GM12878 (cell line): ENCODE measurements at regions not wholly inside any gene's neighbourhood (a gene's known extent, or its start where the extent isn't known, plus 50 kb on each side); places are given as distances from the start of the nearest gene placed in this dataset.

Experiments
- ATAC-seq: fragments of 200-7000 bp; cut with Tn5 transposase; 3 replicates; pipeline ENCODE4 v1.9.1; 2020; ENCODE audit warnings: mild to moderate bottlenecking, moderate library complexity
- BruUV-seq: library from RNA; stranded (reverse); fragments of 400-500 nt; replicated peaks from 2 replicates; lab custom pipeline; 2021; lab: Mats Ljungman, UMichigan
- CTCF ChIA-PET: fragments of 300-600 bp; sonication (Branson Sonifier 250); formaldehyde crosslinking; extraction: SDS; loops from one replicate; lab custom pipeline; 2021; ENCODE audit warnings: inconsistent platforms; lab: Yijun Ruan, JAX
- POLR2A ChIA-PET: fragments of 350-600 bp; formaldehyde crosslinking; extraction: SDS; loops from one replicate; lab custom pipeline; 2021; ENCODE audit warnings: inconsistent platforms; lab: Charles Lee
- RAD21 ChIA-PET: fragments of 300-600 bp; sonication (Branson Sonifier 250); formaldehyde crosslinking; loops from one replicate; lab custom pipeline; 2023; ENCODE audit warnings: antibody characterized with exemption; ENCODE audit not compliant: unreplicated experiment; lab: Charles Lee
- SMC1A ChIA-PET: fragments of 300-600 bp; sonication (Branson Sonifier 250); formaldehyde crosslinking; loops from one replicate; lab custom pipeline; 2023; ENCODE audit not compliant: unreplicated experiment, uncharacterized antibody; lab: Charles Lee
- DNase-seq: peaks from one replicate; pipeline ENCODE4 v3.0.0-alpha.2; 2011; ENCODE audit warnings: low read depth, low spot score
- FAIRE-seq: peaks from 3 replicates; lab custom pipeline; 2011; peaks lifted over from hg19 to GRCh38; lab: Jason Lieb, UNC
- H2AFZ ChIP-seq: 2 replicates; pipeline ENCODE4 v1.6.0; 2011; ENCODE audit warnings: low read depth, low read length, control low read depth; ENCODE audit not compliant: control insufficient read depth
- H3K27ac ChIP-seq: 2 replicates; pipeline ENCODE4 v1.5.1; 2011; ENCODE audit warnings: control low read depth; ENCODE audit not compliant: control insufficient read depth, insufficient read depth
- H3K27me3 ChIP-seq, 2 experiments: replicated peaks in 1 of 2; 2 replicates each; pipeline versions ENCODE4 v1.6.0 to v1.6.1; 2011; ENCODE audit warnings: low read length in 1 of 2; ENCODE audit not compliant: control insufficient read depth in 2 of 2, insufficient read depth in 2 of 2
- H3K36me3 ChIP-seq, 2 experiments: 2 replicates each; pipeline ENCODE4 v1.5.1; 2011; ENCODE audit warnings: low read length in 1 of 2; ENCODE audit not compliant: control insufficient read depth in 2 of 2, insufficient read depth in 2 of 2
- H3K4me1 ChIP-seq: 2 replicates; pipeline ENCODE4 v1.6.1; 2011; ENCODE audit warnings: mild to moderate bottlenecking, low read length, moderate library complexity, mixed read lengths; ENCODE audit not compliant: control insufficient read depth, insufficient read depth
- H3K4me2 ChIP-seq: 2 replicates; pipeline ENCODE4 v1.6.0; 2011; ENCODE audit warnings: control low read depth; ENCODE audit not compliant: control insufficient read depth, insufficient read depth
- H3K4me3 ChIP-seq: fragments of 200-600 bp; sonication (generic); 2 replicates; pipeline ENCODE4 v1.5.1; 2016
- H3K79me2 ChIP-seq: 2 replicates; pipeline ENCODE4 v1.6.0; 2011; ENCODE audit warnings: low read length; ENCODE audit not compliant: control insufficient read depth, insufficient read depth
- H3K9ac ChIP-seq: 2 replicates; pipeline ENCODE4 v1.8.0; 2011; ENCODE audit warnings: low read length, control low read depth, mixed read lengths; ENCODE audit not compliant: control insufficient read depth, insufficient read depth
- H3K9me3 ChIP-seq: replicated peaks from 3 replicates; pipeline ENCODE4 v1.5.1; 2011; ENCODE audit warnings: mild to moderate bottlenecking, low read length; ENCODE audit not compliant: control insufficient read depth, insufficient read depth
- H4K20me1 ChIP-seq: 2 replicates; pipeline ENCODE4 v1.6.0; 2011; ENCODE audit not compliant: control insufficient read depth, insufficient read depth
- BHLHE40 ChIP-seq, 2 experiments: fragments of 450-650 bp in 1 of 2; IDR thresholded peaks; 2 replicates each; pipeline ENCODE4 v1.6.1; 2011 to 2017; ENCODE audit warnings: low read depth in 2 of 2, borderline replicate concordance in 1 of 2, improper control_type of control experiment in 1 of 2, low read length in 1 of 2, mild to moderate bottlenecking in 1 of 2
- CBFB ChIP-seq: IDR thresholded peaks from 2 replicates; pipeline ENCODE4 v1.6.1; 2016; ENCODE audit warnings: antibody characterized with exemption, low read depth
- CREB1 ChIP-seq: IDR thresholded peaks from 2 replicates; pipeline ENCODE4 v1.6.1; 2012; ENCODE audit warnings: low read depth, mild to moderate bottlenecking, inconsistent platforms
- CUX1 ChIP-seq: IDR thresholded peaks from 2 replicates; pipeline ENCODE4 v1.6.1; 2012; ENCODE audit warnings: improper control_type of control experiment, low read depth, low read length; ENCODE audit not compliant: insufficient replicate concordance
- EGR1 ChIP-seq, 2 experiments: IDR thresholded peaks; 1 replicate in 1 of 2; 2 replicates in 1 of 2; pipeline ENCODE4 v1.6.1; 2011 to 2012; ENCODE audit warnings: low read depth in 2 of 2, low read length in 2 of 2, borderline replicate concordance in 1 of 2, mild to moderate bottlenecking in 1 of 2, moderate library complexity in 1 of 2
- ETV6 ChIP-seq, 2 experiments: fragments of 450-650 bp in 1 of 2; IDR thresholded peaks in 1 of 2; conservative IDR thresholded peaks in 1 of 2; 2 replicates each; pipeline ENCODE4 v1.6.1; 2014; ENCODE audit warnings: antibody characterized with exemption in 1 of 2, borderline replicate concordance in 1 of 2, low read depth in 1 of 2, mild to moderate bottlenecking in 1 of 2, moderate library complexity in 1 of 2
- FOXM1 ChIP-seq: IDR thresholded peaks from 2 replicates; pipeline ENCODE4 v1.6.1; 2012; ENCODE audit warnings: low read depth, mild to moderate bottlenecking, inconsistent platforms, low read length, moderate library complexity
- KAT2A ChIP-seq: conservative IDR thresholded peaks from 2 replicates; pipeline ENCODE4 v1.6.1; 2011; ENCODE audit warnings: low read depth, low read length; ENCODE audit not compliant: control insufficient read depth
- LARP7 ChIP-seq: fragments of 450-650 bp; IDR thresholded peaks from 2 replicates; pipeline ENCODE4 v1.6.1; 2017; ENCODE audit warnings: mild to moderate bottlenecking
- MEF2B ChIP-seq: fragments of 450-650 bp; IDR thresholded peaks from 2 replicates; pipeline ENCODE4 v1.6.1; 2018; ENCODE audit warnings: mild to moderate bottlenecking, moderate library complexity; ENCODE audit not compliant: partially characterized antibody, poor library complexity, severe bottlenecking
- MTA2 ChIP-seq: fragments of 450-650 bp; IDR thresholded peaks from 2 replicates; pipeline ENCODE4 v1.6.1; 2016; ENCODE audit warnings: low read depth, mild to moderate bottlenecking, moderate library complexity
- NBN ChIP-seq: fragments of 450-650 bp; IDR thresholded peaks from 2 replicates; pipeline ENCODE4 v1.6.1; 2016
- NFXL1 ChIP-seq: fragments of 450-650 bp; IDR thresholded peaks from 2 replicates; pipeline ENCODE4 v1.6.1; 2017; ENCODE audit warnings: antibody characterized with exemption, mild to moderate bottlenecking, borderline replicate concordance
- NR2F1 ChIP-seq: fragments of 450-650 bp; conservative IDR thresholded peaks from 2 replicates; pipeline ENCODE4 v1.6.1; 2017; ENCODE audit warnings: mild to moderate bottlenecking
- PKNOX1 ChIP-seq: fragments of 450-650 bp; IDR thresholded peaks from 2 replicates; pipeline ENCODE4 v1.6.1; 2016; ENCODE audit warnings: mild to moderate bottlenecking
- RELA ChIP-seq: fragments of 450-650 bp; IDR thresholded peaks from 2 replicates; pipeline ENCODE4 v1.8.0; 2014; ENCODE audit warnings: borderline replicate concordance; ENCODE audit not compliant: partially characterized antibody
- TCF12 ChIP-seq: IDR thresholded peaks from 2 replicates; pipeline ENCODE4 v1.6.1; 2011; ENCODE audit warnings: low read depth, mild to moderate bottlenecking, low read length
- ZNF384 ChIP-seq: IDR thresholded peaks from 2 replicates; pipeline ENCODE4 v1.6.1; 2012; ENCODE audit warnings: low read depth, mild to moderate bottlenecking, low read length, improper control_type of control experiment, borderline replicate concordance
- ZSCAN29 ChIP-seq: fragments of 450-650 bp; IDR thresholded peaks from 2 replicates; pipeline ENCODE4 v1.6.1; 2017; ENCODE audit warnings: mild to moderate bottlenecking, moderate library complexity
- WGBS: methylation state at CpG from one replicate; pipeline ENCODE4 v1.1.6; 2016; ENCODE audit warnings: low lambda C conversion rate; ENCODE audit not compliant: insufficient replicate concordance, insufficient coverage; ENCODE audit errors: missing lambda C conversion rate; 5-methylcytosine and 5-hydroxymethylcytosine counted together
- in situ Hi-C: fragments of 300-500 bp; cut with MboI; formaldehyde crosslinking; loops from 9 replicates; pipeline ENCODE4 v1.14.3; 2018; ENCODE audit warnings: mixed read lengths
- intact Hi-C: fragments of 100-400 bp; cut with micrococcal nuclease; formaldehyde crosslinking; loops from one replicate; pipeline ENCODE4 v1.14.2; 2022; ENCODE audit not compliant: unreplicated experiment

GRCh38 chr19:56955637-56956216 is 115.2 kb upstream of the PEG3 start:
- BruUV-seq, result no TSS peak
- Histone ChIP-seq H4K20me1 (no peaks in the 10 kb centered on the region), H3K4me3 (no peak overlapping the region), H2AFZ (no peak overlapping the region), H3K36me3 (no peaks in the 10 kb centered on the region), H3K27ac (no peak overlapping the region), H3K27me3 (no peaks in the 10 kb centered on the region), H3K4me1 (no peaks in the 10 kb centered on the region), H3K9ac (no peak overlapping the region), H3K4me2 (no peak overlapping the region), H3K9me3 (no peaks in the 10 kb centered on the region; the same call in 2 of the 3 replicates), H3K79me2 (no peaks in the 10 kb centered on the region)
- in situ Hi-C loops (no loop called here), intact Hi-C loops (no loop called here)
- TF ChIP-seq EGR1 (IDR thresholded peaks at IDR 0.05; ENCODE audit: borderline replicate concordance in 1 of 2, low read depth in 2 of 2, low read length in 2 of 2) (no peak), PKNOX1 (no peak), RELA (no peak), LARP7 (no peak), ETV6 (conservative IDR thresholded peaks at IDR 0.05 in 1 of 2, IDR thresholded peaks at IDR 0.05 in 1 of 2; ENCODE audit: borderline replicate concordance in 1 of 2, low read depth in 1 of 2) (no peak), CBFB (no peak), FOXM1 (no peak), NBN (no peak), KAT2A (no peak), ZSCAN29 (no peak), ZNF384 (no peak), BHLHE40 (IDR thresholded peaks at IDR 0.05; ENCODE audit: borderline replicate concordance in 1 of 2, low read depth in 2 of 2, low read length in 1 of 2) (no peak), TCF12 (no peak), CUX1 (no peak), NFXL1 (no peak), NR2F1 (no peak), MTA2 (no peak), MEF2B (no peak), CREB1 (no peak)
- FAIRE-seq, result no peak
- ATAC-seq, result no peak
- ChIA-PET SMC1A (no interaction called here), POLR2A (no interaction called here), RAD21 (no interaction called here), CTCF (no interaction called here)
- DNase-seq, result no peak
- 33% methylated on average over 15 of the region's 15 CpGs for WGBS
